ENCODE measurements at regions not wholly inside any gene's neighbourhood (a gene's known extent, or its start where the extent isn't known, plus 50 kb on each side); places are given as distances from the start of the nearest gene placed in this dataset.

GRCh38 chr4:111838406-111838930 lies 306.8 kb upstream of the FAM241A start:
- Histone ChIP-seq H3K27ac (ENCODE audit: extremely low read depth, low read depth, low read length) (no peak overlapping the region), H3K79me2 (ENCODE audit: control insufficient read depth, insufficient read depth, low read length) (no peaks in the 10 kb centered on the region), H3K4me3 (no peak overlapping the region), H3K9me1 (ENCODE audit: control insufficient read depth, insufficient read depth, low read length) (no peaks in the 10 kb centered on the region), H3K4me2 (ENCODE audit: insufficient read depth, low read length) (no peak overlapping the region), H2AFZ (ENCODE audit: low read depth, low read length) (no peak overlapping the region), H3K9me3 (replicated peaks; ENCODE audit: control insufficient read depth, insufficient read depth, low read depth, low read length) (no peaks in the 10 kb centered on the region), H3K9ac (ENCODE audit: insufficient read depth in 1 of 2, low read depth in 2 of 2, low read length in 2 of 2) (no peak overlapping the region), H3K4me1 (replicated peaks in 1 of 2; ENCODE audit: control insufficient read depth in 2 of 2, insufficient read depth in 2 of 2, low read length in 2 of 2) (no peaks in the 10 kb centered on the region), H3K36me3 (ENCODE audit: control insufficient read depth, insufficient read depth, low read length) (no peaks in the 10 kb centered on the region), H3K27me3 (ENCODE audit: control insufficient read depth in 2 of 2, insufficient read depth in 2 of 2, low read length in 2 of 2) (no peaks in the 10 kb centered on the region), H4K20me1 (replicated peaks; ENCODE audit: control insufficient read depth, insufficient read depth, low read length) (no peaks in the 10 kb centered on the region)
- POLR2A ChIA-PET, result no interaction called here
- no TSS peak for BruUV-seq (replicated peaks)
- CTCF ChIA-PET (ENCODE audit: low intra/inter-chr PET ratio), result no interaction called here
- 0% methylated on average over 4 of the region's 4 CpGs for WGBS (ENCODE audit: insufficient coverage, low coverage, missing lambda C conversion rate)
- DNase-seq (ENCODE audit: extremely low read depth in 1 of 4, low spot score in 3 of 4), result no peak
- intact Hi-C loops (cut with micrococcal nuclease) (no loop called here), in situ Hi-C loops (cut with MboI) (no loop called here)
- ATAC-seq, result no peak
- no peak for TF ChIP-seq E2F3 (CRISPR knock-in tag; IDR thresholded peaks at IDR 0.05)
- TF ChIP-seq SIX5 (IDR thresholded peaks at IDR 0.05; ENCODE audit: borderline replicate concordance in 1 of 2, insufficient read depth in 1 of 2, low read depth in 1 of 2, low read length in 2 of 2), result no peak
- TF ChIP-seq BHLHE40 (IDR thresholded peaks at IDR 0.05; ENCODE audit: low read length), result no peak
- no peak for FAIRE-seq

- Histone ChIP-seq H3K9ac (ENCODE audit: insufficient read depth in 1 of 2, low read depth in 2 of 2, low read length in 2 of 2) (no peak overlapping the region), H4K20me1 (replicated peaks; ENCODE audit: control insufficient read depth, insufficient read depth, low read length) (no peaks in the 10 kb centered on the region), H3K9me3 (replicated peaks; ENCODE audit: control insufficient read depth, insufficient read depth, low read depth, low read length) (no peaks in the 10 kb centered on the region), H3K27ac (ENCODE audit: extremely low read depth, low read depth, low read length) (no peak overlapping the region), H3K4me1 (replicated peaks in 1 of 2; ENCODE audit: control insufficient read depth in 2 of 2, insufficient read depth in 2 of 2, low read length in 2 of 2) (no peaks in the 10 kb centered on the region), H3K36me3 (ENCODE audit: control insufficient read depth, insufficient read depth, low read length) (no peaks in the 10 kb centered on the region), H3K9me1 (ENCODE audit: control insufficient read depth, insufficient read depth, low read length) (no peaks in the 10 kb centered on the region), H3K27me3 (ENCODE audit: control insufficient read depth in 2 of 2, insufficient read depth in 2 of 2, low read length in 2 of 2) (no peaks in the 10 kb centered on the region), H3K79me2 (ENCODE audit: control insufficient read depth, insufficient read depth, low read length) (no peaks in the 10 kb centered on the region), H3K4me3 (no peak overlapping the region), H3K4me2 (ENCODE audit: insufficient read depth, low read length) (no peak overlapping the region), H2AFZ (ENCODE audit: low read depth, low read length) (no peak overlapping the region)
- FAIRE-seq (no peak), DNase-seq (ENCODE audit: extremely low read depth in 1 of 4, low spot score in 3 of 4) (no peak), ATAC-seq (no peak)
- CTCF ChIA-PET (ENCODE audit: low intra/inter-chr PET ratio), result no interaction called here
- no TSS peak for BruUV-seq (replicated peaks)
- POLR2A ChIA-PET, result no interaction called here
- in situ Hi-C loops (cut with MboI), result no loop called here
- intact Hi-C loops (cut with micrococcal nuclease), result no loop called here
- 0% methylated on average over 2 of the region's 2 CpGs for WGBS (ENCODE audit: insufficient coverage, low coverage, missing lambda C conversion rate)
- TF ChIP-seq TSHZ1 (CRISPR knock-in tag; IDR thresholded peaks at IDR 0.05), result no peak
- no peak for TF ChIP-seq BHLHE40 (IDR thresholded peaks at IDR 0.05; ENCODE audit: low read length)
- TF ChIP-seq ZBTB12 (CRISPR knock-in tag; IDR thresholded peaks at IDR 0.05), result no peak
- TF ChIP-seq ARID1B (IDR thresholded peaks at IDR 0.05), result no peak
- TF ChIP-seq PBX2 (CRISPR knock-in tag; IDR thresholded peaks at IDR 0.05; ENCODE audit: low read depth), result no peak
- TF ChIP-seq PBX2 (tag; conservative IDR thresholded peaks at IDR 0.05; ENCODE audit: low read depth), result no peak
Observed at GRCh38 chr4:111839141-111839540, 306.1 kb upstream of the FAM241A start.
